AG09319 (cell line): ENCODE measurements at regions not wholly inside any gene's neighbourhood (a gene's known extent, or its start where the extent isn't known, plus 50 kb on each side); places are given as distances from the start of the nearest gene placed in this dataset.

Experiments
- DNase-seq: peaks from one replicate; pipeline ENCODE4 v3.0.0-alpha.2; 2010; ENCODE audit warnings: low read depth; ENCODE audit errors: extremely low read depth
- CTCF ChIP-seq: IDR thresholded peaks from 2 replicates; pipeline ENCODE4 v1.5.1; 2011; ENCODE audit warnings: low read depth, mild to moderate bottlenecking, inconsistent platforms, low read length, moderate library complexity

GRCh38 chr14:95818581-95818980 is 58.1 kb upstream of the TUNAR start:
- no peak for DNase-seq
- TF ChIP-seq CTCF: no peak

- no peak for TF ChIP-seq CTCF
- no peak for DNase-seq
Observed at GRCh38 chr14:95817271-95817670, 59.4 kb upstream of the TUNAR start.

- no peak for DNase-seq
- TF ChIP-seq CTCF: no peak
Observed at GRCh38 chr14:95816539-95816938, 60.1 kb upstream of the TUNAR start.

GRCh38 chr14:95815226-95815690 is 61.4 kb upstream of the TUNAR start:
- no peak for DNase-seq

GRCh38 chr14:95814363-95815225 is 62.0 kb upstream of the TUNAR start:
- TF ChIP-seq CTCF: no peak
- DNase-seq: no peak

More at GRCh38 chr14:95815226-95815690, 61.4 kb upstream of the TUNAR start:
- TF ChIP-seq CTCF: no peak

- TF ChIP-seq CTCF: no peak
- DNase-seq: no peak
Observed at GRCh38 chr14:95811813-95812212, 64.8 kb upstream of the TUNAR start.

- no peak for TF ChIP-seq CTCF
- DNase-seq: no peak
Observed at GRCh38 chr14:95808371-95808770, 68.3 kb upstream of the TUNAR start.
